ENCODE measurements at regions not wholly inside any gene's neighbourhood (a gene's known extent, or its start where the extent isn't known, plus 50 kb on each side); places are given as distances from the start of the nearest gene placed in this dataset.

- peak; percentile 8 to 15 for DNase-seq (ENCODE audit: low read depth in 2 of 2)
Measured at GRCh38 chr13:107205318-107206104, 637.6 kb upstream of the ARGLU1 start.

- DNase-seq (ENCODE audit: low read depth in 2 of 2): no peak
Measured at GRCh38 chr13:107203146-107203847, 635.4 kb upstream of the ARGLU1 start.

- no peak for DNase-seq (ENCODE audit: low read depth in 2 of 2)
Measured at GRCh38 chr13:107202371-107203023, 634.6 kb upstream of the ARGLU1 start.

- no peak for DNase-seq (ENCODE audit: low read depth in 2 of 2)
Measured at GRCh38 chr13:107200491-107200890, 632.6 kb upstream of the ARGLU1 start.

- no peak for DNase-seq (ENCODE audit: low read depth in 2 of 2)
Measured at GRCh38 chr13:107192289-107192688, 624.4 kb upstream of the ARGLU1 start.

- no peak for DNase-seq (ENCODE audit: low read depth in 2 of 2)
Measured at GRCh38 chr13:107190065-107190464, 622.1 kb upstream of the ARGLU1 start.

- no peak for DNase-seq (ENCODE audit: low read depth in 2 of 2)
Measured at GRCh38 chr13:107185889-107186288, 618.0 kb upstream of the ARGLU1 start.

GRCh38 chr13:107170270-107170931 is 602.5 kb upstream of the ARGLU1 start:
- no peak for DNase-seq (ENCODE audit: low read depth in 2 of 2)

GRCh38 chr13:107157271-107157670 is 589.3 kb upstream of the ARGLU1 start:
- DNase-seq (ENCODE audit: low read depth in 2 of 2): peak; percentile 32 to 36

GRCh38 chr13:107144432-107144831 is 576.5 kb upstream of the ARGLU1 start:
- no peak for DNase-seq (ENCODE audit: low read depth in 2 of 2)

- no peak for DNase-seq (ENCODE audit: low read depth in 2 of 2)
Measured at GRCh38 chr13:107141767-107142166, 573.8 kb upstream of the ARGLU1 start.

- DNase-seq (ENCODE audit: low read depth in 2 of 2): no peak
Measured at GRCh38 chr13:107139006-107139405, 571.1 kb upstream of the ARGLU1 start.

- no peak for DNase-seq (ENCODE audit: low read depth in 2 of 2)
Measured at GRCh38 chr13:107138486-107138885, 570.5 kb upstream of the ARGLU1 start.

- no peak for DNase-seq (ENCODE audit: low read depth in 2 of 2)
Measured at GRCh38 chr13:107133950-107134349, 566.0 kb upstream of the ARGLU1 start.

- DNase-seq (ENCODE audit: low read depth in 2 of 2): no peak
Measured at GRCh38 chr13:107130566-107130965, 562.6 kb upstream of the ARGLU1 start.

GRCh38 chr13:107124730-107125129 is 556.8 kb upstream of the ARGLU1 start:
- no peak for DNase-seq (ENCODE audit: low read depth in 2 of 2)

GRCh38 chr13:107124129-107124718 is 556.3 kb upstream of the ARGLU1 start:
- peak; percentile 10 to 12 for DNase-seq (ENCODE audit: low read depth in 2 of 2)

- no peak for DNase-seq (ENCODE audit: low read depth in 2 of 2)
Measured at GRCh38 chr13:107121793-107122192, 553.9 kb upstream of the ARGLU1 start.

- no peak for DNase-seq (ENCODE audit: low read depth in 2 of 2)
Measured at GRCh38 chr13:107119989-107120881, 552.3 kb upstream of the ARGLU1 start.

GRCh38 chr13:107118506-107118905 is 550.6 kb upstream of the ARGLU1 start:
- DNase-seq (ENCODE audit: low read depth in 2 of 2): no peak

All from fibroblast of skin of left quadriceps (primary cell).